Testis (tissue), 2 donors: ENCODE measurements at regions not wholly inside any gene's neighbourhood (a gene's known extent, or its start where the extent isn't known, plus 50 kb on each side); places are given as distances from the start of the nearest gene placed in this dataset.
A peak's percentile ranks its signal among the peaks of the same experiment; 100 is the strongest.

Experiments
- DNase-seq: peaks from one replicate; pipeline ENCODE4 v3.0.0-alpha.2; 2019
- H3K27ac ChIP-seq, 2 donors: fragments of 200-600 bp; sonication (generic); one replicate each; pipeline ENCODE4 v1.5.1; 2019
- H3K27me3 ChIP-seq: fragments of 200-600 bp; sonication (generic); one replicate; pipeline ENCODE4 v1.5.1; 2019
- H3K36me3 ChIP-seq: fragments of 200-600 bp; sonication (generic); one replicate; pipeline ENCODE4 v1.5.1; 2017; ENCODE audit warnings: low read depth; ENCODE audit errors: missing control alignments
- H3K4me1 ChIP-seq: fragments of 200-600 bp; sonication (generic); one replicate; pipeline ENCODE4 v1.5.1; 2019
- H3K4me3 ChIP-seq, 2 donors: fragments of 200-600 bp; sonication (generic); one replicate each; pipeline ENCODE4 v1.5.1; 2017 to 2019
- H3K9me3 ChIP-seq: fragments of 200-600 bp; sonication (generic); one replicate; pipeline ENCODE4 v1.5.1; 2017
- CTCF ChIP-seq, 3 experiments: fragments of 450-650 bp in 2 of 3; fragments of 200-600 bp in 1 of 3; sonication (generic) in 1 of 3; IDR thresholded peaks; one replicate each; pipeline ENCODE4 v1.5.1; 2016 to 2019; ENCODE audit warnings: antibody characterized with exemption in 3 of 3, mild to moderate bottlenecking in 2 of 3, moderate library complexity in 1 of 3
- POLR2A ChIP-seq: fragments of 450-650 bp; IDR thresholded peaks from one replicate; pipeline ENCODE4 v1.6.1; 2017; ENCODE audit warnings: antibody characterized with exemption, mild to moderate bottlenecking, moderate library complexity
- WGBS, 2 donors: methylation state at CpG; one replicate each; pipeline ENCODE4 v1.1.5; 2018; 5-methylcytosine and 5-hydroxymethylcytosine counted together
- intact Hi-C: fragments of 100-400 bp; cut with DNase I; formaldehyde crosslinking; loops from one replicate; pipeline ENCODE4 v1.15.1; 2023; ENCODE audit warnings: low total_unique reads

- Histone ChIP-seq H3K4me1 (no peaks in the 10 kb centered on the region), H3K27ac (no peak overlapping the region), H3K36me3 (no peaks in the 10 kb centered on the region), H3K9me3 (no peaks in the 10 kb centered on the region), H3K27me3 (no peaks in the 10 kb centered on the region), H3K4me3 (no peak overlapping the region)
- intact Hi-C loops: no loop called here
- TF ChIP-seq CTCF (IDR thresholded peaks at IDR 0.05): no peak
- no peak for TF ChIP-seq POLR2A
- 37 to 39% methylated on average over 1 of the region's 1 CpG for WGBS, 2 donors
- no peak for DNase-seq
Measured at GRCh38 chr14:82755923-82756322, 1222.3 kb upstream of the SEL1L start.

GRCh38 chr14:82757776-82758175, 1224.1 kb upstream of the SEL1L start:
- no peak overlapping the region for H3K4me3 ChIP-seq
- H3K9me3 ChIP-seq: no peaks in the 10 kb centered on the region
- 91 to 100% methylated on average over 2 of the region's 2 CpGs for WGBS, 2 donors
- H3K4me1 ChIP-seq: no peaks in the 10 kb centered on the region
- no peak for DNase-seq
- H3K27ac ChIP-seq: no peak overlapping the region
- TF ChIP-seq CTCF (IDR thresholded peaks at IDR 0.05) (no peak), POLR2A (no peak)
- no peaks in the 10 kb centered on the region for H3K36me3 ChIP-seq
- H3K27me3 ChIP-seq: no peaks in the 10 kb centered on the region
- intact Hi-C loops: no loop called here

- no peak for DNase-seq
- Histone ChIP-seq H3K4me1 (no peaks in the 10 kb centered on the region), H3K36me3 (no peaks in the 10 kb centered on the region), H3K4me3 (no peak overlapping the region), H3K9me3 (no peaks in the 10 kb centered on the region), H3K27me3 (no peaks in the 10 kb centered on the region), H3K27ac (no peak overlapping the region)
- intact Hi-C loops: no loop called here
- 51 to 59% methylated on average over 3 of the region's 3 CpGs for WGBS, 2 donors
- TF ChIP-seq CTCF (IDR thresholded peaks at IDR 0.05) (no peak), POLR2A (no peak)
Measured at GRCh38 chr14:82759656-82760055, 1226.0 kb upstream of the SEL1L start.

GRCh38 chr14:82766123-82766522, 1232.5 kb upstream of the SEL1L start:
- no peak for DNase-seq
- Histone ChIP-seq H3K4me3 (no peak overlapping the region), H3K27me3 (no peaks in the 10 kb centered on the region), H3K9me3 (no peaks in the 10 kb centered on the region), H3K36me3 (no peaks in the 10 kb centered on the region), H3K4me1 (no peaks in the 10 kb centered on the region), H3K27ac (no peak overlapping the region)
- intact Hi-C loops: no loop called here
- no peak for TF ChIP-seq POLR2A
- no peak for TF ChIP-seq CTCF (IDR thresholded peaks at IDR 0.05)
- WGBS, 2 donors: 61 to 71% methylated on average over 5 of the region's 5 CpGs

- H3K4me3 ChIP-seq: no peak overlapping the region
- no peaks in the 10 kb centered on the region for H3K36me3 ChIP-seq
- no peaks in the 10 kb centered on the region for H3K27me3 ChIP-seq
- DNase-seq: no peak
- no peaks in the 10 kb centered on the region for H3K9me3 ChIP-seq
- H3K27ac ChIP-seq: peak overlapping the region in 1 of 2 donors; percentile 3
- TF ChIP-seq CTCF (IDR thresholded peaks at IDR 0.05) (no peak), POLR2A (no peak)
- intact Hi-C loops: no loop called here
- WGBS, 2 donors: 45 to 48% methylated on average over 3 of the region's 3 CpGs
- H3K4me1 ChIP-seq: no peaks in the 10 kb centered on the region
Measured at GRCh38 chr14:82766996-82767395, 1233.3 kb upstream of the SEL1L start.
